ENCODE measurements at regions not wholly inside any gene's neighbourhood (a gene's known extent, or its start where the extent isn't known, plus 50 kb on each side); places are given as distances from the start of the nearest gene placed in this dataset.

DNA sequence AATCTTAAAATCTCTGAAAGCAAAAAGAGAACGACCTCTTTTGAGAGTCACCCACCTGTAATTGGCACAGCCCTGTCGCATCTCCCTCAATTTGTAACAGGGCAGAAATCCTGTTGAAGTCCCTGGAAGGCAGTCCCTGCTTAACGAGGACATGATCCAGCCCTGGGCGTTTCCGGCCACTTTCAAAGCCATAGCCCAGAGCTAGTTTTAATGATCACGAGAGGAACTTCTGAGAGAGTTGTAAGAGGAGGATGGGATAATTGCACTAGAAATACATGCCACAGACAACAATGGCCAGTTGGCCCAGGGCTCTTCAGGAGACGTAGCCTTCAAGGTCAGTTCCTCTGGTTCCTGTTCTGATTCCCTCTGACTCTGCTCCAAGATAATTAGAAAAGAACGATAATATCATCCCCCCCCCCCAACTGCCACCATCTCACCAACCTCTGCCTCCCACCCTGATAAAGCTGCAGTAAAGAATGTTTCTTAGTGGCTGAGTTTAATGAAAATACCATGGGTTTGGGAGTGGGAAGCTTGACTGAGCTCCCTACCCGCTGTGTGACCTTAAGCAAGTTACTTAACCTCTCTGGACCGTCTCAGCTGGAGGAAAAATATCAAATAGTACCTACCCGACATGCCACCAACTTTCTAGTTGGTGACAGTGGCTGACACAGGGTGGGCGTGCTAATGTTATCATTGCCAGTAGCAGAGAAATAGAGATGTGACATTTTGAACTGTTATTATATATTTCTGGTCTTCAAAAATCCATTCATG, 140.0 kb downstream of the OMA1 start:
- TF ChIP-seq CTCF (IDR thresholded peaks at IDR 0.05) (no peak), MXI1 (IDR thresholded peaks at IDR 0.05; ENCODE audit: low read depth, low read length) (no peak), YY1 (IDR thresholded peaks at IDR 0.05; ENCODE audit: low read depth) (no peak), GATA2 (CRISPR knock-in tag; IDR thresholded peaks at IDR 0.05) (no peak), EP300 (IDR thresholded peaks at IDR 0.05; ENCODE audit: borderline replicate concordance in 1 of 2, low read depth in 1 of 2, low read length in 1 of 2) (no peak), TAF1 (IDR thresholded peaks at IDR 0.05; ENCODE audit: borderline replicate concordance, low read depth, low read length) (no peak), JUND (IDR thresholded peaks at IDR 0.05) (no peak), RCOR1 (IDR thresholded peaks at IDR 0.05; ENCODE audit: low read length) (no peak), TCF12 (IDR thresholded peaks at IDR 0.05) (no peak), NFIC (IDR thresholded peaks at IDR 0.05; ENCODE audit: borderline replicate concordance) (no peak), TEAD4 (IDR thresholded peaks at IDR 0.05; ENCODE audit: borderline replicate concordance, insufficient read depth) (no peak), RAD21 (IDR thresholded peaks at IDR 0.05; ENCODE audit: low read length) (no peak)
- TF ChIP-seq, protein P1, sequence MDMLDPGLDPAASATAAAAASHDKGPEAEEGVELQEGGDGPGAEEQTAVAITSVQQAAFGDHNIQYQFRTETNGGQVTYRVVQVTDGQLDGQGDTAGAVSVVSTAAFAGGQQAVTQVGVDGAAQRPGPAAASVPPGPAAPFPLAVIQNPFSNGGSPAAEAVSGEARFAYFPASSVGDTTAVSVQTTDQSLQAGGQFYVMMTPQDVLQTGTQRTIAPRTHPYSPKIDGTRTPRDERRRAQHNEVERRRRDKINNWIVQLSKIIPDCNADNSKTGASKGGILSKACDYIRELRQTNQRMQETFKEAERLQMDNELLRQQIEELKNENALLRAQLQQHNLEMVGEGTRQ (IDR thresholded peaks at IDR 0.05; ENCODE audit: borderline replicate concordance, low read depth, low read length): no peak
- TF ChIP-seq, protein P2, sequence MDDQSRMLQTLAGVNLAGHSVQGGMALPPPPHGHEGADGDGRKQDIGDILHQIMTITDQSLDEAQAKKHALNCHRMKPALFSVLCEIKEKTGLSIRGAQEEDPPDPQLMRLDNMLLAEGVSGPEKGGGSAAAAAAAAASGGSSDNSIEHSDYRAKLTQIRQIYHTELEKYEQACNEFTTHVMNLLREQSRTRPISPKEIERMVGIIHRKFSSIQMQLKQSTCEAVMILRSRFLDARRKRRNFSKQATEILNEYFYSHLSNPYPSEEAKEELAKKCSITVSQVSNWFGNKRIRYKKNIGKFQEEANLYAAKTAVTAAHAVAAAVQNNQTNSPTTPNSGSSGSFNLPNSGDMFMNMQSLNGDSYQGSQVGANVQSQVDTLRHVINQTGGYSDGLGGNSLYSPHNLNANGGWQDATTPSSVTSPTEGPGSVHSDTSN (IDR thresholded peaks at IDR 0.05): no peak

Measured in SK-N-SH (cell line).